ENCODE measurements at regions not wholly inside any gene's neighbourhood (a gene's known extent, or its start where the extent isn't known, plus 50 kb on each side); places are given as distances from the start of the nearest gene placed in this dataset.
"Not testable (repeated sequence)": the region's sequence is repeated elsewhere in the genome, so short reads cannot be mapped to it uniquely, and the experiment has no call there.

DNA sequence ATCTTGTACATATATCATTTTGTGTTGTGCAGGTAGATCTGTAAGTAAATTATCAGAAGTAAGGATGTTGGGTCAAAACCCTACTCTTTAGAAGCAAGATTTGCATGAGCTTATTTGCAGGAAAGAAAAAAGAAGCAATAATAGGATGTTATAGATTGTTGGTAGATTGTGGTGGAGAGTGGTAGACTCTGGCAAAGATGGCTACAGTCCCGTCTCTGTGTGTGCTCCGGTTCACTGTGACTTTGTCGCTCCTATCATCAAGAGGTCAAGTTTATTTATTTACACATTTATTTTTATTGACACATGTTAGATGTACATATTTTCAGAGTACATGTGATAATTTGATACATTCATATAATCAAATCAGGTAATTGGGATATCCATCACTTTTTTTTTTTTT lies 81.0 kb upstream of the NDUFV2 start:
- no peak for DNase-seq

DNA sequence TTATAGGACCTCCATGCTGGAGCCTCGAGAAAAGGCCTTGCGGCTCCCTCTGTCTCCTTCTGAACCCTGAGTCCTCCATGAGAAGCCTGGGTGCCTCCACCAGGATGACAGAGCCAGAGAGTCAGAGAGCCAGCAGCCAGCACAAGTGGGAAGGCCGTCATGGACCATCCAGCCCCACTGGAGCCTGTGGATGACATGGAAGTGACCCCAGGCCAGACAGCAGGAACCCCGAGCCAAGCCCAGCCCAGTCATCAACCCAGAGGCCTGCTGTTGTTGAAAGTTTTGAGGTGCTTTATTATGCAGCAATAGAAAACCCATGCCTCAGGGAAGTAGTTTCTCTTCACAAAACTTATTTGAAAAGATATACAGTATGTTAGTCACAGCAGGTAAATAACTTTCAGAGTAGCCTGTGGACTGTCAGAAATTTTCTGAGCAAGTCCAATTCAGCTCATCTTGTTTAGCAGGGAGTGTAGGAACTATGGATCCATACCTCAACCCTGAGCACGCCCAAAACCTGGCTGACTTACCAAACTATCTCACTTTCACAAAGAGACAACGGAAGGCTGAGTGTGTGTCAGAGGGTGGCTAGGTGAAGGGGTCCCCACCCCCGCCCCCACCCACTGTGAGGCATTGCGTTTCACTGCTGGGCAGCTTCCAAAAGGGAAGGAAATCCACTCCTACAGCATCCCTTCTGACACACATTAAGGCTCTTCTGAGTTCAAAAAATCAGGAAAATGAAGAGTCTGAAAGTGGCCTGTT lies 79.9 kb upstream of the NDUFV2 start:
- peak; percentile 37 to 62 for DNase-seq

DNA sequence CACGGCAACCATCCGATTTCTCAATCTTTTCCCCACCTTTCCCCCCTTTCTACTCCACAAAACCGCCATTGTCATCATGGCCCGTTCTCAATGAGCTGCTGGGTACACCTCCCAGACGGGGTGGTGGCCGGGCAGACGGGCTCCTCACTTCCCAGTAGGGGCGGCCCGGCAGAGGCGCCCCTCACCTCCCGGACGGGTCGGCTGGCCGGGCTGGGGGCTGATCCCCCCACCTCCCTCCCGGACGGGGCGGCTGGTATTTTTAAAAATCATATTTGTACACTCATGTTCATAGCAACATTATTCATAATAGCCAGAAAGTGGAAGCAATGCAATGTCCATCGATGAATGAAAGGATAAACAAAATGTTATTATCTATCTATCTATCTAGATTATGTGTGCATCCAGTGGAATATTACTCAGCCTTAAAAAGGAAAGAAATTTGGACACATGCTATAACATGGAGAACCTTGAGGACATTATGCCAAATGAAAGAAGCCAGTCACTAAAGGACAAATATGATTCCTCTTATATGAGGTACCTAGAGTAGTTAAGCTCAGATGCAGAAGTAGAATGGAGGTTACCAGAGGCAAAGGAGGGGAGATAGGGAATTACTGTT lies 78.4 kb upstream of the NDUFV2 start:
- not testable (repeated sequence) for DNase-seq

DNA sequence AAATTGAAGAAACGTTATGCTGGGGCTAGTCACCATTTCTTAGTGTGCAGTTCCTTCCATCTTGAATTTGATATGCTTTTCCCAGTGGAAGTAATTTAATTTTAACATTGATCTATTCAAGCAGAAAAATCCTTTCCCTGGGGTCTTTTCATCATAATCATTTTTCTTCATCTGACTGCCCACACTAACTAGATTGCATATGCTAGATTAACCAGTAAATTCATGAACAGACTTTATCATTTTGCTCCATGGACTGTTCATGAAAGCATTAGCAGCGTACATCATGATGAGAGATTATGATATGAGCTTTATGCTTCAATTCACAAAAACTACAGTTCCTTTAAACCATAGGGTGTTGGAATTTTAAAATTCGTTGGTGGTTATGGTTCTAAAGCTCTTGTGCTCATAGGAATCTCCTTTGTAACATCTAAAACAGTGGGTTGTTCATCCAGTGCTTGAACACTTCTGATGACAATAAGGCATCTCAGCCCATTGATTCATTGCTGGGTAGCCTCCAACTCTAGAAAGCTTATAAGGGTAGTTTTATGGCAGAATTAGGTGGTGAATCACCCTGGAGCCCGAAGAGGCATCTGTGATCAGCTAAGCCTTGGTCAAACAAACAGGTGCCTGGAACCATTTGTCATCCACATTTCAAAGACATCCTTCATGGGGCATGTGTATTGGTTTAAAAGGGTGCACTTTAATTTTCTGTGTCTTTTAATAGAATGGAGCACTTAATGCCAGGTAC lies 77.2 kb upstream of the NDUFV2 start:
- DNase-seq, result no peak

DNA sequence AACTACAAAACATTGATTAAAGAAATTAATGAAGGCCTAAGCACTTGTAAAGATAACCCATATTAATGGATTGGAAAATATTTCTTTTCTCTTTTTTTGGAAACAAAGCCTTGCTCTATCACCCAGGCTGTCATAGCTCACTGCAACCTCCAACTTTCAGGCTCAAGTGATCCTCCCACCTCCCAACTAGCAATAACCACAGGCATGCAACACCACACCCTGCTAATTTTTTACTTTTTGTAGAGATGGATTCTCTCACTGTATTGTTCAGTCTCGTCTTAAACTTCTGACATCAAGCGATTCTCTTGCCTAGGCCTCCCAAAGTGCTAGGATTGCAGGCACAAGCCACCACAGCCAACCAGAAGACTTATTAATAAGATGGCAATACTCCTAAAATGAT lies 73.4 kb upstream of the NDUFV2 start:
- no peak for DNase-seq

DNA sequence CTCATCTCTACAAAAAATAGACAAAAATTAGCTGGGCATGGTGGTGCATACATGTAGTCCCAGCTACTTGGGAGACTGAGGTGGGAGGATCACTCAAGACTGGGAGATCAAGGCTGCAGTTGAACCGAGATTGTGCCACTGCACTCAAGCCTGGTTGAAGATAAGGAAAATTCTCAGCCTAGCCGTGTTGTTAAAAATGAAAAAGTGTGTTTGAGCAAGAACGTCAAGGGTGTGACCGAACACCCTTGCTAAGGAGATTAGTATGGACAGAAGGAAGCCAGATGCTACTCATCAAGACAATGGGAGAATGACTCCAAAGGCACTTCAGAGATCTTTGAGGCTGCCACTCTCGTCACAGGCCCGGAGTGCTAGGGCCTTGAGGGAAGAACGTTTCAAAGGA lies 70.0 kb upstream of the NDUFV2 start:
- DNase-seq, result no peak

DNA sequence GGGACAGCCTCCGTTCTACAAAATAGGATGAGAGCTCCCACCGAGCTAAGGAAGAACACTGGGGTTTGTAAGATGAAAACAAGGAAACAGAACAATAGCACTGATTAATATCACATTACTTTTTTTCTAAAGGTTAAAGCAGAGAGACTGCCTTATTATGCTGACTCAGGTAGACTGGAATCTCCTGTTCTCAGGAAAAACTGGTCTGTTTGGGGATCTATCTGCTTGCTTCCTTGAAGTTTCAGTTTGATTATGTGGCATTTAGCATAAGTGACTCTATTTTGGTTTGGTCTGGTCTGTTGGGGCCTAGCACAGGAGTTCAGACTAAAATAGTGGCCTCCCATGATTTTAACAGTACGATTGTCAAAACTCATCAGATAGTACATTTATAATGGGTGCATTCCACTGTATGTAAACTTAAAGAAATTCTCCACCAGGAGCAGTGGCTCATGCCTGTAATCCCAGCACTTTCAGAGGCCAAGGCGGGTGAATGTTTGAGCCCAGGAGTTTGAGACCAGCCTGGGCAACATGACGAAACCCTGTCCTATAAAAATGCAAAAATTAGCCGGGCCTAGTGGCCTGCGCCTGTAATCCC lies 64.1 kb upstream of the NDUFV2 start:
- no peak for DNase-seq

DNA sequence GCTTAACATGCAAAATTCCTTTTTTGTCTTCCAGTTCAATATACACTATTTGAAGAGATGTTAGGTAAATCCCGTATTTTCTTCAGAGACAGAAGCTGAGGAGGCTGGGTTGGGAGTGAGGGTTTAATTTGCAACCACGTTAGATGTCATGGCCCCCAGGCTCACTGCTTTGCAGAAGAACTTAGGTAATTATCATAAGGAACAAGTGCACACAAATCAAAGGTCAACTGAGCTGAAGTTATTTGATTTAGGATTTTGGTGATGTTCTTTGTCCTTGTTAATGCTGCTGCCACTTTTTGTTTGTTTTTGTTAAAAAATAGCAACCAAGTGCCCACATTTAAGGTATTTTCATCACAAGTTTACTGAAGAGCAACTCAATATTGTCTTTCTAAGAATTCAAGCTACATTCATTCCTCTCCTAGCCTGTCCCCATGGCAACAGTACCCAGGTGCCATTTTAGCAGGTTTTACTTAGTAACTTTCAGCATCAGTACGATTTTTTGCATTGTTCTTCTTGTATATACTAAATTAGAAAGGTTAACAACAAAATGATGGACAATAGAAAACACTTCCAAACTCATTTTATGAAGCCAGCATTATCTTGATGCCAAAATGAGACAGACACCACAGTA lies 62.9 kb upstream of the NDUFV2 start:
- no peak for DNase-seq

DNA sequence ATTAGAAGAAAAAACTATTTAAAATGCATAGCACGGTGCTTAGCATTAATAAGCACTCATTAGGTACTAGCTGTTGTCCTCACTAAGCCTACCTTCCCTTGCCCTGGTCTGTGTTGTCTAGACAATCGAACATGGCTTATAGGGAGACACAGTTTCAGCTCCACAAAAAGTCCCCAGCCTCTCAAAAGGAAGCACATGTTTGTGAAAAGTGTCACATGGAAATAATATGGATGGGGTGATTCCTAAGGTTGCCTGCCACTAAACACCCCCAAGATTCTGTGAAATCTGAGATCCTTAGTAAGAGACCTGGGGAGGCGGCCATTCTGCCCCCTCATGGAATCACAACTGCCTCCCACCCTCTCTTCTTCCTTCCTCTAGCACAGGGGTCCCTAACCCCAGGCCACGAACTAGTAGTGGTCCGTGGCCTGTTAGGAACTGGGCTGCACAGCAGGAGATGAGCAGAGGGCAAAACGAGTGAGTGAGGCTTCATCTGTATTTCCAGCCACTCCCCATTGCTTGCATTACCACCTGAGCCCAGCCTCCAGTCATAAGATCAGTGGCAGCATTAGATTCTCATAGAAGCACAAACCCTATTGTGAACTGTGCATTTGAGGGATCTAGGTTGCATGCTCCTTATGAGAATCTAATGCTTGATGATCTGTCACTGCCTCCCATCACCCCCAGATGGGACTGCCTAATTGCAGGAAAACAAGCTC lies 59.6 kb upstream of the NDUFV2 start:
- DNase-seq, result no peak

DNA sequence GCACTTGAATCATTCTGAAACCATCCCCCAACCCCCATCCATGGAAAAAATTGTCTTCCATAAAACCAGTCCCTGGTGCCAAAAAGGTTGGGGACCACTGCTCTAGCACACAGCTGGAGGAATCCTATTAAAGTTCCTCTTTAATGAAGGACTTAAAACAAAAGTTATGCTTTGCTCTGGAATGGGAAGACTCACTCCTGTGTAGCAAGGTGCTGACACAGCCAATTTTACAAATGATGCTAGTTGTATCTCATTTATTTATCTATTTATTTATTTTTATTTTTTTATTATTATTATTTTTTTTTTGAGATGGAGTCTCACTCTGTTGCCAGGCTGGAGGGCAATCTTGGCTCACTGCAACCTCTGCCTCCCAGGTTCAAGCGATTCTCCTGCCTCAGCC lies 58.9 kb upstream of the NDUFV2 start:
- DNase-seq, result no peak

DNA sequence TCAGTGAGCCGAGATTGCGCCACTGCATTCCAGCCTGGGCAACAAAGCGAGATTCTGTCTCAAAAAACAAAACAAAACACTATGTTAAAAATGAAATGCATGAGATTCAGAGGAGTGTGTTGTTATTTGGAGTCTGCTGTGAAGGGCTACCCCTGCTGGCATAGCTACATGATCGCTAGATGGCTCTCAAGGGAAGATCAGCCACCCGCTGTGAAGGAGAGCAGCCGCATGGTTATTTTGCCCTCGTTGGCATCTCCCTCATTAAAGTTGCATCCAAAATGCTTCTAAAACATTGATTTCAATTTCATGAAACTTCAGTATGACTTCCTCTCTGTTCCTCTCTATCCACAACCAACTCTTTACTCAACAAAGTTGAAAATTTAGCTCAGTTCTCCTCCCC lies 54.8 kb upstream of the NDUFV2 start:
- no peak for DNase-seq

DNA sequence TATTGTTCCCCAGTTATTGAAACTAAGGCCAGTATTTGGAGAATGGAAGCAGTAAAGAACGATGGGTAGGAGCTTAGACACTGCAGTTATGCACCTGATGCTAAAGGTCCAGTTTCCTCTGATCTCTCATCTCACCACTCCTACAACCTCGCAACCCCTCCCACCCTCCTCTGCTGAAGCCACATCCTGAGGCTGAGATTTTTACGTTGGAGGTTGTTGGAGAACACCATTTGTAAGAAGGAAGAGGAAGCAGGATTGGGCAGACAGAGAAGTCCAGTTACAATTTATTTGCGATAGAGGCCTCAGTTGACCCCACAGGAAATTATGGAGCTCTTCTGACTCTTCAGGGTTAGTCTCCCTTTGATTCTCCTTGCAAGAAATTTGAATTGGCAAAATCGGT lies 54.3 kb upstream of the NDUFV2 start:
- DNase-seq, result peak in 1 of 2 donors; percentile 19

DNA sequence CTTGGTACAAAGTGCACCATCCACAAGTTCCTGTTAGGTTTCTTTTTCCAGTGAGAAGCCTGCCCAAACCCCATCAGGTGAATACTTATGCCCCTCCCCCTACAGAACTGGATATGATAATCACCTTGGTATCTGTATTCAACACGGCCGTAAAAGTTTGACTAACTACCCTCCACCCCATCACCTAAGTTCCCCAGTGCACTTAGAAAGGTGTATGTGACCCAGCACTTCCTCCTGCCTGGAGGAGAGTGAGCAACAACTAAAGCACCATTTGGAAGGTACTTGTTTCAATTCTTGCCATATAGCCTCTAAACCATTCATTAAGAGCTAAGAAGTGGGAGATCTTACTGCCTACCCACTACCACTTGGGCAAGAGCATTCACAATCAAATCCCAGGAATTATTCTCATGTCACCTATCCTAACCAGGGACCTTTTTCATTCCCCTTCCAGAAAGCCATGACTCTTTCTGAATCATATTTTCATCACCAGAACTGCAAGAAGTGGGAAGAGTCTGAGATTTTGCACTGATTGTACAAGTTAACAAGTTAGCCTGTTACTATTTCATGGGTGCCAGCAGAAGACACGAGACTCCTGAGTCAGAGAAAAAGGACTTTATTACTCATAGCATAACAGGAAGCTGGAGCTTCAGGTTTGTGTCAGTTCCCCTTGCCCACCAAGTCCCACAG lies 53.5 kb upstream of the NDUFV2 start:
- DNase-seq, result peak; percentile 50 to 79

DNA sequence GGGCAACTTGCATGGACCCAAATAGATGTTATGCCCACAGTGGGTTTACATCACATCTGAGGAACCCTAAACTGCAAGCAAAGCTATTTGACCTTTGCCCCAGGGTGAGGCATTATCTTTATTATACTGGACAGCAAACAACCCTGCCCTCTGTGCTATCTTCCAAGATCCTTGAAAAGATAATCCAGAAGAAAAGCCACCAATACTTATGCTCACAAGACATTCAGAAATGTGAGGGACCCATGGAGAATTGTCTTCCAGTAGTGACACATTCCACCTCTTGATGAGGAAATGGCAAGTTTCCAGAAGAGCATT lies 53.0 kb upstream of the NDUFV2 start:
- no peak for DNase-seq

DNA sequence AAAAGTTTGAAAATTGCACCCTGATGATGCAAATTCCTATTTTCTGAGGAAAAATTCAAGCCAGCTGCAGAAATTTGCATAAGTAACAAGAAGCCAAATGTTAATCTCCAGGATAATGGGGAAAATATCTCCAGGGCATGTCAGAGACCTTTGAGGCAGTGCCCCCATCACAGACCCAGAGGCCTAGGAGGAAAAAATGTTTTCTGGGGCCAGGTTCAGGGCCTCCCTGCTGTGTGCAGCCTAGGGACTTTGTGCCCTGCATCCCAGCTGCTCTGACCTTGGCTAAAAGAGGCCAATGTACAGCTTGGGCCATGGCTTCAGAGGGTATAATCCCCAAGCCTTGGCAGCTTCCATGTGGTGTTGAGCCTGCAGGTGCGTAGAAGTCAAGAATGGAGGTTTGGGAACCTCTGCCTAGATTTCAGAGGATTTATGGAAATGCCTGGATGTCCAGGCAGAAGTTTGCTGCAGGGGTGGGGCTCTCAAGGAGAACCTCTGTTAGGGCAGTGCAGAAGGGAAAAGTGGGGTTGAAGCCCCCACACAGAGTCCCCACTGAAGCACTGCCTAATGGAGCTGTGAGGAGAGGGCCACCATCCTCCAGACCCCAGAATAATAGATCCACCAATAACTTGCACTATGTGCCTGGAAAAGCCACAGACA lies 51.7 kb upstream of the NDUFV2 start:
- not testable (repeated sequence) for DNase-seq
